GM19438 (cell line): ENCODE measurements at regions not wholly inside any gene's neighbourhood (a gene's known extent, or its start where the extent isn't known, plus 50 kb on each side); places are given as distances from the start of the nearest gene placed in this dataset.

Experiments
- ATAC-seq: cut with Tn5 transposase; IDR thresholded peaks from one replicate; pipeline ENCODE4 v1.9.1; 2021; ENCODE audit warnings: low read depth; ENCODE audit not compliant: unreplicated experiment

DNA sequence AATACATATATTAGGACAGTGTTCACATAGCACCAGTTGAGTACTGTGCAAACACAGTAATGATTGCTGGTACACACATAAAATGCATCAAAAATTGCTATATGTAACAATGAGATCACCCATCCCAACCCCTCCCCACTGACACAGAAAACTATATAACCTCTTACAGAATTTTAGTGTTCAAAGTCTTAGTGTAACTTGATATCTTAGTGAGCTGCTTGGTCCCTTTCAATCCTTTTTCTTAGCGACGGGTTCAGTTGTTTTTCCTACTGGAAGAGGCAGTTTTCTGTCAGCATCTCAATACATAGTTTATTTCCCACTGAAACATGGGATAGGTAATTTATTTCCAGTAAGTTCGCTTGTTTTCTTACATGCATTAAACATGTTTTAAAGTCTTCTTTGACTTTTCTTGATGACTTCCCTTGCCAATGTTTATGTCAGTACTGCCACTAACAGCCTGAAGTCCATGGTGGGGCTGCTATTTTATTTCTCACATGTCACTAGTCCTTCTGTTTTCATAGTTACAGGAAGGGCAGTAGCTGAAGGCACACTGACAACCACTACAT lies 96.4 kb upstream of the FOXC1 start:
- no peak for ATAC-seq

DNA sequence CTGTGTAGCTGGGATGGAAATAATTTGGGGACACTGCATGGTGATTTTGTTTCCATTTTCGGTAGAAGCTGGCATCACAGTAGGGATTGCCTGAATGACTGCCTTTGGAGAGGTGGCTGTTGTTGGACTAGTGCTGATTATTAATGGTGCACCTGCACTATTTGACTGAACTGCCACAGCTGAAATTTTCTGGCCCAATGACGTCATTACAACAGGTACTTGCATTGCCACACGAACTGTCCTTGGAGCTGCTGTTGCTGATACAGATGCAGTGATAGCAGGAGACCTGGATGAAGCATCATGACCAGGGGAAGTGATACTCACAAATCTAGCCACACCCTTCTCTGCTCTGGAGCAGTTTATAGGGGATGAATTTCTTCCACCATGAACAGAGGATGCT lies 95.6 kb upstream of the FOXC1 start:
- no peak for ATAC-seq

DNA sequence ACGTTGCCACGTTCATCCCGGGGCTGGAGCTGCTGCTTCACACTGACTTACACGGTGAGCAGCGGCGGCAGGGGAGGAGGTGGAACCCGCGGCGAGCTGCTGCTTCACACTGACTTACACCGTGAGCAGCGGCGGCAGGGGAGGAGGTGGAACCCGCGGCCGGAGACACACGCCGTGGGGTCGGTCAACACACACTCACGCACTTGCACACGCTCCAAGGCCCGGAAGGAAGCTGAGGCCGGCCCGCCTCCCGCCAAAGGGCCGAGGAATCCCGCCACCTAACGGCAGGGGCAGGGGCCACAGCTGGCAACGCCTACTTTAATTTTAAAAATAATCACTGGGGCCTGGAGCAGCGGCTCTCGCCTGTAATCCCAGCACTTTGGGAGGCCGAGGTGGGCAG lies 94.4 kb upstream of the FOXC1 start:
- no peak for ATAC-seq

DNA sequence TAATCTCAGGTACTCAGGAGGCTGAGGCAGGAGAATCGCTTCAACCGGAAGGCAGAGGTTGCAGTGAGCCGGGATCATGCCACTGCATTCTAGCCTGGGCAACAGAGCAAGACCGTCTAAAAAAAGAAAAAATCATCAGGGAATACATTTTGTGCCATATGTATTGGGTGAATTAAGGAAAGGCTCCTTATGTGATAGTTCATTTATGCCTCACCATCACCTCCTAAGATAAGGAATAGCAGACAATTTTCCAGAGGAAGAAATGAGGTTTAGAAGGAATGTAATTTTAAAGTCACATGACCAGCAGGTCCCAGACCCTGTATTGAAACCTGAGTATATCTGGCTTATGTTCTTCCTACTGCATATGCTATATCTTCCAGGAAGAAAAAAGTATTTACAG lies 93.9 kb upstream of the FOXC1 start:
- no peak for ATAC-seq

DNA sequence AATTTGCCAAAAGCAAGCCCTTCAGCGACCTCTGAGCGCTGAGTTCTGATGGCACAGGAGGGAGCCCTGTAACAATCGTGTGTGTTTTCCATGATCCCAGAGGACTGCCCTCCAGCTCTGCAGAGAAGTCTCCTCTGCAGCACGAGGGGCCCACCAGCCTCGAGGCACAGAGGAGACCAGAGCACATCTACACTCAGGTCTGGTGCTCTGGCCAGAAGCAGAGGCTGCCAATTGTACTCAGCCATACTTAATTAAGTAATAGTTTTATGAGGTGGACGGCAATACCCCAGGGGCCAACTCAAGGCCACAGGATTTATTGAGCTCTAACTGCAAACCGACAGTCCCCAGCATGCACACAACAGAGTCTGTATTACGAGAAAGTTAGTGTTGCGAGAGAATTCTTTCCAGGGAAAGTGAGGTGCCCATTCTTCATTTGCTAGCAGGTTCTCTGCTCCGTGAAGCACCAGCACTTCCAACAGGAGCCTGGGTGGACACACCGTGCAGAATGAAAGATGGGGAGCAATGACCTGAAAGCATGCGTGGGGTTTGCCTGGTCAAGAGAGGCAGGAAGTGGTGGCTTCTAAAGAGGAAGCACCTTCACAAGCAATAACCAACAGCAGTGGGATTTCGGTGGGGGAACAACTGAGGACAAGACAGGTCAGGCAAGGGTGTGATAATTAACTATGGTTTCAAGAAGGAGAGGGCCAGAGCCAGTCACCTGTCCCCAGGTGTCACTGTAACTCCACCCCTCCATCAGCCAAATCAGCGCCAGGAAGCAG lies 92.8 kb upstream of the FOXC1 start:
- ATAC-seq = no peak

DNA sequence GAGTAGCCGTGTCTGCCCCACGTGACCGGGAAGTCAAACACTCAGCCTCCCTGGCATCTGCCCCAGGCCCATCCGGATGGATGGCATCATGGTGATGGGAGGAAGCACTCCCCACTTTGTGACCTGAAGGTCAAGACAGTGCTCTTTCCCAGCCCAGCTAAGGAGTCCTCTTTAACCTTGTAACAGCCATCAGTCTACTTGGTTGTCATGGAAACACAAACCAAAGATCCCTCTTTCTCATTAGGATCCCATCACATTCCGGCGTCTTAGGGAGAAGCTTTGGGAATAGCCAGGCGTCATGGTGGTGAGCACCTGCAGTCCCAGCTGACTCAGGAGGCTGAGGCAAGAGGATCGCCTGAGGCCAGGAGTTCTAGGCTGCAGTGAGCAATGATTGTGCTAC lies 90.9 kb upstream of the FOXC1 start:
- ATAC-seq = no peak

DNA sequence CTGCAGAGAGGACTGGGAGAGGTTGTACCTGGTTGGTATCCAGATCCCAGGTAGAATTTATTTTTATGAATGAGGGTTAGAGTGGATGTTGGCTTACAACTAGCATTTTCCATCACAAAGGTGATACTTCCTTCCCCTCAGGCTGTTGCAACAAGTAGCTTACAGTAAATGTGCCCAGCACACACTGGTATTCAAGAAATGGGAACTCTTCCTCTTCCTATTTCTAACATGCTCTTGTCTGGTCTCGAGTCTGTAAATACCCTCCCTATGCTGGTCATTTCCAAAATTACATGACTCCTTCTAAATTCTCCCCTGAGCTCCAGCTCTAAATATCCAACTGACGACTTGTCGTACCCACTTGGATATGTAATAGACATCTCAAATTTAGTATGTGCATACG lies 90.1 kb upstream of the FOXC1 start:
- ATAC-seq = no peak

DNA sequence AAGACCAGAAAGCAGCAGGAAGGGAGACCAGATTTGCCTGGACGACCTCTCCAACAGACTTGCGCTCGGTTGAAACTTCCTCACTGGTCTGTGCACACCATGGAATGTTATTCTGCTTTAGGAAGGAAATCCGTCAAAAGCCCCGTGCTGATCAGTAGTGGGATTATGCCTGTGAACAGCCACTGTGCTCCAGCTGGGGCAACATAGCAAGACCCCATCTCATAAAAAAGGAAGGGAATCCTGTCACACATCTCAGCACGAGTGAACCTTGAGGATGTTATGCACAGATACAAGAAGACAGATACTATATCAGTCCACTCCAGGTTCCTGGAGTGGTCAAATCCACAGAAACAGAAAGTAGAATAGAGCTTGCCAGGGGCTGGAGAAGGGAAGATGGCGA lies 86.9 kb upstream of the FOXC1 start:
- no peak for ATAC-seq

DNA sequence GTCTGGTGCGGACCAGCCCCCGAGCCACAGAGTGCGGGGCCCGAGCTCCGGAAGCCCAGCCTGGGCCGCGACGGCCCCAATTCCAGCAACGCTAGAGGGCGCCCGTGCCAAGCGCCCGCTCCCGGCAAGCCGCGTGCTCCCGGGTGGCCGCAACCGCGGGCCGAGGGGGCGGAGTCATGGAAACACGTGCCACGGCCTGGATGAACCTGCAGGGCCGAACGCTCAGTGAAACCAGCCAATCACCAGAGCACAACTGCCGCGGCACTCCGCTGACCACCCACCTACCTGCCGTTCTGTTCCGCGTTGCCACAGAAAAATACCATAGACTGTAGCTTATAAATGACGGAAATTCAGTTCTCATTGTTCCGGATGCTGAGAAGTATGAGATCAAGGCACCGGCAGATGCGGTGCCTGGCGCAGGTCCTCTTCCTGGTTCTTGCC lies 85.7 kb upstream of the FOXC1 start:
- ATAC-seq = peak; percentile 68

DNA sequence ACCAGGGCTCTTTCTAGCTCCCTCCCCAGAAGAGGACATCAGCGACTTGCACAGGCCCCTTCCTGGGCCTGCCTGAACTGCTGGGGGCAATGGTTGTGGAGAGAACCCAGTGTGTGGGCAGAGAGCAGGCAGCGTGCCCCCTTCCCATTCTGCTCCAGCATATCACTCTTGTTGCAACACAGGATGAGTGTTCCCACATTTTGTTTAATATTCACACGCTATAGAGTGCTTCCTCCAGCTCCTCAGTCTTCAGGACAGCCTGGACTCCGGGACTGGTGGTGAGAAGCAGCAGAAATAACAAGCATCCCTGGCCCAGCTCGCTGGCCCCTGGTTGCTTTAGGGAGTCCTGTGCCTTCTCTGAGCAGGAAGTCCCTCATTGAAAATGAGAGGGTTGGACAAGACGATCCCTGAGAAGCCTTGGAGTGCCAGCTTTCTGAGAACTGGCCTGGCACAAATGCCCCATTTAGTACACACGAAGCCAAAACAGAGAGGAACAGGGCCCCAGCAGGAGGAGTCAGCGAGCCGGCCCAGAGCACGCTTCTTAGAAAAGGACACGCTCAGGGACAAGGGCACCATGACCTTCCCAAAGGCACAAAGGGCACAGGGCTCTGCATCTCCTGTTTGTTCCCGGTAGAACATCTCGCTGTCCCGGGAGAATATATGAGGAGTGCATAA lies 84.2 kb upstream of the FOXC1 start:
- ATAC-seq = no peak

DNA sequence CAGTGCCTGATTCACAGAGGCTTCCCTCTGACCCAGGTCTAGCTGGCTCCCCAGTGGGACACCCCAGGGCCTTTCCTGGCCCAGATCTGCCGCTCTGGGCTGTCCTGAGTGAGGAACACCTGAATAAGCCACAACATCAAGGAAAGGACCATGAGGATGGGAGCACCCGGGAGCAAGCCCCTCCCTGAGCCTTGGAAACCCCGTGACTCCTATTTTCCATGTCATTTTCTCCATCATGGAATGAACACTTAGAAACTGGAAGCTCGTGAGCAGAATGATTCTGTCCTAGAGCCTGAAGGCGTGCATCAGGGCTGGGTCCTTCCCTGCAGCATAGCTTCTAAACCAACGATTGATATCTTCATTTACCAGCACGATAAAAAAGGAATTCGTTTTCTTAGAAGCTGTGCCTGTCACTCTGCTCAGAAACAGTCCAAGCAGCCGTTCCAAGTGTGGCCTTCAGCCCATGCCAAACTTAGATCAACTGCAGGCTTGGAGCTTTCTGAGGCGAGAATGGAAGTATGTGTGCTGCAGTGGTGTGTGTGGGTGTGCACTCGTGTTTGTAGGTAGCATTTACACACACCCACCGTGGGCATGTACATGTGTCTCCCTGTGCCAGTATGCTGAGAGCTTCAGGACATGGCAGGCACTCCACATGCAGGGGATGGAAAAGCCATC lies 83.2 kb upstream of the FOXC1 start:
- ATAC-seq = no peak

DNA sequence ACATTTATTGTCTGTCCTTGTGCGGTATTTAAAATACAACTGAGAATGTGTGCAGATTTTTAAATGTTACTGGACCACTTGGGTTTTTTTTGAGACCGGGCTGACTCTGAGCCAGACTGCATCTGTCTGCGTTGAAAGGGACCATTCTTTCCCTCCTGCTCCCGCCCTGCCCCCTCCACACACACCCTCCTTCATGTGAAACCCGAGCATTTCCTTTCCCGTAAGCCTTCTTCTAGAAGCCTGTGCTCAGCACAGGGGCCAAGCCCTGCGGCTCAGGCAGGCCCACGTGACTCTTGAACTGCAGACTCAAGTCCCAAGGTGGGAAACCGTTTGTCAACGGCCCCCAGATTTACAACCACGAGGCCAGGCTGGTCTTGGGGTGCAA lies 82.7 kb upstream of the FOXC1 start:
- ATAC-seq = no peak

DNA sequence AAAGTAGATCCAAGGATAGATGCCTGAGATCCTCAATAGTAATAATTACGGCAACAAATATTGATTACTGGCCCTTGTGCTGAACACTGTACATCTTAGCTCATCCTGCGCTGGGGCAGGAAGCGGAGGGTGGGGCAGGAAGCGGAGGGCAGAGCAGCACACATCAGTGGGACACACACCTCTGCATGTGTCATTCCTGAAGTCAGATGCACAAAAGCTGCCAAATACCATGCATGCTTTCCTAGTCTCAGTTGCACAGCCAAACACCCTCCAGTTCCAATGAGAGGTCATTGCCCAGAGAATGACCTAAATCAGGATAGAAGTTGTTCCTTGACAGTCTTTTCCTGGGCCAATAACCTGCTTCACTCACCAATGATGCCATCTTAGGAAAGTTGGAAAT lies 74.4 kb upstream of the FOXC1 start:
- ATAC-seq = no peak

DNA sequence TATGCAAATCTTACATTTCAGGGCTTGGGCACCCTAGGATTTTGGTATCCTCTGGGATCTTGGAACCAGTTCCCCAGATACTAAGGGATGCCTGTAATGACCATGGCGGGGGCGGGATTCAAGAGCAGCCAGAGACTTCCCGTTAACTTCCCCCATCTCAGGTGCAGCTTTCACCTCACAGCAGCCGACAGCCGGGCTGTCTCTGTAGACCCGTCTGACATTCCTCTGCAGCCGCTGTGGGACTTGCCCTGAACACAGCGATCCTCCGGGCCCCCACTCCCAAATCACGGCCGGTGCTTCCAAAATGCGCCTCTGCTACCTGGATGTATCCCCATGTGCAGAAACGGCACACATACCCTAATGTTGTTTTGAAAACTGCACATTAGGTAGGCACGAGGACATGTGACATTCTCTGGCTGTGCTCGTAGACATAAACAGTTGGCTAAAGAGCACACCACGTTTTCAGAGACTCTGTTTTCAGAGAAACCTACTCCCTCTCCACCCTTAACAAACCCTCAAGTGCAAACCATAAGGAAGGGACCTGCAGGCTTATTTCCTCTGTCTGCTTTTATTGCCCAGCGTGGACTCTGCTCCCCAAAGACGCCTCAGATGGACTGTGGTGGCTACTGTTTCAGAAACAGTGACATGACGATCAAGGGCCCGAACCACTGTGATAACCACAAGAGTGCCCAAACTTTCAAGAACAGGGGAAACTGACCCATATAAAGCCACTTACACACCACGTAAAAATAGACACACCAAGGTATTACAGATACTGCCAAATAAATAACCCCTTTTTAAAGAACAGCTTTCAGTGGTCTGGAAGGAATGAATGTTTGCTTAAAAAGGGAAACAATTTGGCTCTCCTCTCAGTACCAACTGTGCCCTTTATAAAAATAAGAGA lies 72.9 kb upstream of the FOXC1 start:
- no peak for ATAC-seq

DNA sequence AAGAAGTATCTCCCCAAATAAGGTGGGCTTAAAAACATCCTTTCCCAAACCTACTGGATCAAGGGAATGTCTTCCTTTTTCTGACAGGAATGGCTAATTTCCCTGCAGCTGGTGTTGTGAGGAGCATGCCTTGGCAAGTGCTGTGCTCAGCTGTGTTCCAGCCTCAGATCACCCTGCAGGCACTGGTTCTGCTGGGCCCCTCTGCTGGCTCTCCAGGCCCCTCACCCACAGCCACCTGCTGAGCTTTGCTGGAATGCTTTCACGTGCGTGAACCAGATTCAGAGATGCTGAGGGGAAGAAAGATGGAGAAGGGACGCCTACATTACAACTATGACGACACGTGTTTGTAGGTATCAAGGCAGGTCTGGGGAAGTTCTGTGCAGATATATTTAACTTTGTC lies 71.3 kb upstream of the FOXC1 start:
- no peak for ATAC-seq

DNA sequence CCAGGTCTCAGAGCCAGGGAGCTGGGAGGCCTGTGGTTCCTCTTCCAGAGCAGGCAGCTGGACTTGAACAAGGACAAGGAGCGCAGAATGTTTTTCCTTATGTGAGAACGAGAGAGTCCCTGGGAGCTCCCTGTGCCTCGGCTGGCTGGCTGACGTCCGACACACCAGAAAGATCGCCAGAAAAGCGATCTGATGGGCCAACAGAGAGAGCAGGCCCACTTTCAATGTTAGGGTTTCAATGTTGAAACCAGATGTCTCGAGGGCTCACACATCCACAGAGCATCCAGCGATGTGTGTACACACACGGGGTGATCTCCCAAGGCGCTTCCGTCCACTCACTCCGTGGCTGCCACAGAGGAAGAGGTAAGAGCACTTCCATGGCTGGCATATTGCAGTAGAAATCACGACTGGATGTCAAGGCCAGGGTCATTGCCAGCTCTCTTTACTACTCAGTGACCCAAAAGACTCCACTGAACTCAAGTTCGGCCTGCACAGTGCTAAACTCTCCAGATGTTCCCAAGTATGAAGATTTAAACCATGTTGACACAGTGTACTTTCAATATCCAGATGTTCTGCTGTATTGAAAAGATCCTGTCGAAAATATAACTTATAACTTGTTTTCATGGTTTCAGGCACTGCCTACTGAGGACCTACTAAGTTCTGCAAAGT lies 70.8 kb upstream of the FOXC1 start:
- ATAC-seq = no peak

DNA sequence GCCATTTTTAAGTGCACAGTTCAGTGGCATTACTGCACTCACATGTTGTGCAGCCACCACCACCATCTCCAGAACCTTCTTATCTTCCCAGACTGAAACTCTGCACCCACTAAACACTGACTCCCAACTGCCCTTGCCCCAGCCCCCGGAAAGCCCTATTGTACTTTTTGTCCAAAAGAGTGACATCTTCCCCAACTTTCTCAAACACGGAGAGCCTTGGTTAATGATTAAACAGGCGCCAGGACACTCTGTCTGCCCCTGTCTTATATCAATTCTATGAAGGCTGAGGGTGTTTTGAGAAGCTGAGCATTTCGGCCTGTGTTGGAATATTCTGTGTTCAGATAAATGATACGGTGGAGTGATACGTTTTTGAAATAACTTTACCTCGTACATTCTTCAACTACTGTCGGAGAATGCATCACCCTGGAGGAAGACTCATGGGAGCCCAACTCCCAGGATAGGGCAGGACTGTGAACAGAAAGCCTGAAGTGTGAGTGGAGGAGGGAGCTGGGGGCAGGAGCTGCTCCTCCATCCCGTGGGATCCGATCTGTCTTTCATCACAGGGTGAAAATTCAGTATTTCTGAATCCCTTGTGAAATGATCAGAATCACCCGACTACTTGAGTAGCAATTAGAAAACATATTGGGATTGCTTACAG lies 68.7 kb upstream of the FOXC1 start:
- ATAC-seq = no peak

DNA sequence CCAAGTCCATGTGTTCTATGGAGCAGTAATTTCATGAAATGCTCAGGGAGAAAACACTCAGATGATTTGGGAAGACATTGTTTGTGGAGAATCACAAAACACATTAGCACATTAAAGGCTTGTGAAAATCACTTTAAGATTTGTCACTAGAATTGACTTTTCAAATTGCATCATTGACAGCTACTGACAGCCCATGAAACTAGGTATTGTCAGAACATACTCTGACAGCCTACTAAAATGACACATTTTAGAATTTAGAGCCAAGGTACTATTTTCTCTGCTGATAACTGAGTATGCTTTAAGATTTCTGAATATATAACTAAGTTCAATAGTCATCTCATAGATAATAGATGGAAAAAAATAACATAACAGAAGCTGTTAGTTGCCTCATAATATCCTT lies 67.4 kb upstream of the FOXC1 start:
- ATAC-seq = no peak

DNA sequence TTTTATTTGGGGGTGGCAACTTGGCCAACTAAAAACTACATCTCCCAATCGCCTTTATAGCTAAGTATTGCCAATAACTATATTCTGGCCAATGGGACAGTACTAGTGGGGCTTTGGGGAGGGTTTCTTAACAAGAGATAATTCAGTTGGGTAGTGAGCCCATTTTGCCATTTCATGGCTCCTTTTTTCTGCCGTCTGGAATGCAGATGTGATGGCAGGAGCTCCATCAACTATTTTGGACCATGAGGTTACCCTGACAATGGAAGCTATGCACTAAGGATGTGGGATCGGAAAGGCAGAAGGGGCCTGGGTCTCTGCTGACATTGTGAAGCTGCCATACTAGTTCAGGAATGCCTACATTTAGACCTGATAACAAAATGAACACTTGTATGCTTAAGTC lies 67.0 kb upstream of the FOXC1 start:
- no peak for ATAC-seq
